HCT116 (cell line): ENCODE measurements at regions not wholly inside any gene's neighbourhood (a gene's known extent, or its start where the extent isn't known, plus 50 kb on each side); places are given as distances from the start of the nearest gene placed in this dataset.

Experiments used
- ATAC-seq: fragments of 200-7000 bp; cut with Tn5 transposase; 2 replicates; pipeline ENCODE4 v1.9.1; 2020; ENCODE audit warnings: mild to moderate bottlenecking, moderate library complexity
- BruUV-seq: library from RNA; stranded (reverse); fragments of 400-500 nt; replicated peaks from 2 replicates; lab custom pipeline; 2021; lab: Mats Ljungman, UMichigan
- CTCF ChIA-PET: fragments of 300-600 bp; sonication (Branson Sonifier 250); formaldehyde crosslinking; loops from one replicate; lab custom pipeline; 2021; ENCODE audit warnings: antibody characterized with exemption; lab: Charles Lee
- POLR2A ChIA-PET: fragments of 300-600, 350-600 bp; sonication (Branson Sonifier 250); formaldehyde crosslinking; loops from one replicate; lab custom pipeline; 2021; ENCODE audit warnings: antibody characterized with exemption; lab: Charles Lee
- RAD21 ChIA-PET, 2 experiments: fragments of 300-600 bp; sonication (Branson Sonifier 250); formaldehyde crosslinking; loops; one replicate each; lab custom pipeline; 2023; ENCODE audit warnings: low total read pairs in 2 of 2; ENCODE audit not compliant: uncharacterized antibody in 2 of 2, unreplicated experiment in 2 of 2, low non-redundant PET in 1 of 2; lab: Charles Lee
- DNase-seq: peaks from one replicate; pipeline ENCODE4 v3.0.0-alpha.2; 2010; ENCODE audit warnings: low read depth, low spot score
- H2AFZ ChIP-seq: fragments of 200-600 bp; shearing (Covaris generic), sonication (generic); 2 replicates; pipeline ENCODE4 v1.6.1; 2017; ENCODE audit warnings: low read depth, mixed run types, mixed read lengths, antibody characterized with exemption, low read length; ENCODE audit not compliant: poor library complexity, severe bottlenecking
- H3K27ac ChIP-seq: 2 replicates; pipeline ENCODE4 v1.5.1; 2012; ENCODE audit warnings: low read depth, low read length
- H3K27me3 ChIP-seq: fragments of 200-600 bp; sonication (generic); 2 replicates; pipeline ENCODE4 v1.6.1; 2016; ENCODE audit warnings: mixed run types, low read length, mixed read lengths; ENCODE audit not compliant: insufficient read depth
- H3K36me3 ChIP-seq, 2 experiments: fragments of 200-500 bp in 1 of 2; fragments of 200-600 bp in 1 of 2; sonication (Bioruptor generic) in 1 of 2; sonication (generic) in 1 of 2; 2 replicates each; pipeline versions ENCODE4 v1.5.1 to v1.6.1; 2014 to 2016; ENCODE audit warnings: low read length in 2 of 2, inconsistent platforms in 1 of 2, mixed read lengths in 1 of 2, mixed run types in 1 of 2; ENCODE audit not compliant: insufficient read depth in 2 of 2, control insufficient read depth in 1 of 2
- H3K4me1 ChIP-seq, 2 experiments: fragments of 200-600 bp in 1 of 2; sonication (generic) in 1 of 2; 2 replicates each; pipeline versions ENCODE4 v1.5.1 to v1.6.1; 2012 to 2017; ENCODE audit warnings: low read length in 2 of 2, inconsistent platforms in 1 of 2, mild to moderate bottlenecking in 1 of 2, mixed read lengths in 1 of 2, mixed run types in 1 of 2, moderate library complexity in 1 of 2; ENCODE audit not compliant: insufficient read depth in 2 of 2, control insufficient read depth in 1 of 2
- H3K4me2 ChIP-seq: fragments of 200-600 bp; sonication (generic); 2 replicates; pipeline ENCODE4 v1.6.1; 2017; ENCODE audit warnings: mixed run types, low read length, mixed read lengths
- H3K4me3 ChIP-seq, 2 experiments: fragments of 200-600 bp in 1 of 2; sonication (generic) in 1 of 2; replicated peaks in 1 of 2; 2 replicates each; pipeline ENCODE4 v1.5.1; 2011 to 2016; ENCODE audit warnings: low read length in 2 of 2, control low read depth in 1 of 2, low read depth in 1 of 2, mild to moderate bottlenecking in 1 of 2, mixed read lengths in 1 of 2, mixed run types in 1 of 2
- H3K79me2 ChIP-seq: fragments of 200-600 bp; sonication (generic); 2 replicates; pipeline ENCODE4 v1.6.1; 2017; ENCODE audit warnings: mild to moderate bottlenecking, mixed run types, low read length, moderate library complexity, mixed read lengths; ENCODE audit not compliant: insufficient read depth
- H3K9ac ChIP-seq: fragments of 200-600 bp; sonication (generic); 2 replicates; pipeline ENCODE4 v1.6.1; 2016; ENCODE audit warnings: low read length, mixed read lengths
- H3K9me2 ChIP-seq: fragments of 200-600 bp; sonication (generic), shearing (Covaris generic); 2 replicates; pipeline ENCODE4 v1.6.1; 2017; ENCODE audit warnings: mixed run types, mild to moderate bottlenecking, moderate library complexity; ENCODE audit not compliant: insufficient read depth
- H3K9me3 ChIP-seq, 2 experiments: fragments of 200-500 bp in 1 of 2; fragments of 200-600 bp in 1 of 2; sonication (Bioruptor generic) in 1 of 2; sonication (generic) in 1 of 2; 2 replicates each; pipeline ENCODE4 v1.6.1; 2014 to 2017; ENCODE audit warnings: low read length in 2 of 2, mixed read lengths in 2 of 2, inconsistent platforms in 1 of 2, low read depth in 1 of 2, mild to moderate bottlenecking in 1 of 2, mixed run types in 1 of 2, moderate library complexity in 1 of 2; ENCODE audit not compliant: control insufficient read depth in 1 of 2, insufficient read depth in 1 of 2
- H4K20me1 ChIP-seq: fragments of 200-600 bp; sonication (generic), shearing (Covaris generic); 2 replicates; pipeline ENCODE4 v1.6.1; 2017; ENCODE audit warnings: mixed run types, mild to moderate bottlenecking, moderate library complexity; ENCODE audit not compliant: insufficient read depth
- CEBPB ChIP-seq: IDR thresholded peaks from 2 replicates; pipeline ENCODE4 v1.6.1; 2012; ENCODE audit warnings: low read depth
- EGR1 ChIP-seq: IDR thresholded peaks from 2 replicates; pipeline ENCODE4 v1.6.1; 2012; ENCODE audit warnings: low read depth
- JUND ChIP-seq: IDR thresholded peaks from 2 replicates; pipeline ENCODE4 v1.6.1; 2012
- MAX ChIP-seq: IDR thresholded peaks from 2 replicates; pipeline ENCODE4 v1.6.1; 2012
- POLR2AphosphoS5 ChIP-seq: IDR thresholded peaks from 2 replicates; pipeline ENCODE4 v1.6.1; 2011; ENCODE audit warnings: mild to moderate bottlenecking, low read depth, low read length, moderate library complexity
- RAD21 ChIP-seq: IDR thresholded peaks from 2 replicates; pipeline ENCODE4 v1.6.1; 2012; ENCODE audit warnings: low read depth, mild to moderate bottlenecking
- SP1 ChIP-seq: IDR thresholded peaks from 2 replicates; pipeline ENCODE4 v1.6.1; 2012; ENCODE audit warnings: low read depth
- SRF ChIP-seq: IDR thresholded peaks from 2 replicates; pipeline ENCODE4 v1.6.1; 2012; ENCODE audit warnings: low read depth
- intact Hi-C: fragments of 100-400 bp; cut with micrococcal nuclease; formaldehyde crosslinking; loops from 2 replicates; pipeline ENCODE4 v1.10.0; 2022
- TF ChIP-seq, protein P1 (sequence below): IDR thresholded peaks from 2 replicates; pipeline ENCODE4 v1.6.1; 2011; ENCODE audit warnings: mild to moderate bottlenecking, low read length, moderate library complexity; ENCODE audit not compliant: insufficient replicate concordance; ENCODE audit errors: extremely low read depth
- TF ChIP-seq, protein P2 (sequence below): IDR thresholded peaks from 2 replicates; pipeline ENCODE4 v1.6.1; 2012; ENCODE audit warnings: low read depth
- TF ChIP-seq, protein P3 (sequence below), 3 experiments: fragments of 200-600 bp in 1 of 3; sonication (generic) in 1 of 3; IDR thresholded peaks in 2 of 3; conservative IDR thresholded peaks in 1 of 3; 2 replicates each; pipeline ENCODE4 v1.5.1; 2012 to 2017; ENCODE audit warnings: low read depth in 2 of 3, low read length in 2 of 3, antibody characterized with exemption in 1 of 3, borderline replicate concordance in 1 of 3, control low read depth in 1 of 3, mild to moderate bottlenecking in 1 of 3, mixed read lengths in 1 of 3, mixed run types in 1 of 3, moderate library complexity in 1 of 3; ENCODE audit not compliant: insufficient read depth in 1 of 3
- TF ChIP-seq, protein P4 (sequence below): IDR thresholded peaks from 2 replicates; pipeline ENCODE4 v1.6.1; 2012

GRCh38 chr1:100642826-100643225 is 76.7 kb upstream of the VCAM1 start:
- RAD21 ChIA-PET: no interaction called here
- Histone ChIP-seq H3K9ac (no peak overlapping the region), H3K4me1 (no peaks in the 10 kb centered on the region)

More at GRCh38 chr1:100642826-100643225, 76.7 kb upstream of the VCAM1 start:
- ATAC-seq (no peak), DNase-seq (no peak)
- H3K4me2 ChIP-seq: no peak overlapping the region
- no peak overlapping the region for H3K27ac ChIP-seq
- TF ChIP-seq SRF: no peak
- no peak for TF ChIP-seq JUND
- no peak for TF ChIP-seq SP1
- TF ChIP-seq, protein P1, sequence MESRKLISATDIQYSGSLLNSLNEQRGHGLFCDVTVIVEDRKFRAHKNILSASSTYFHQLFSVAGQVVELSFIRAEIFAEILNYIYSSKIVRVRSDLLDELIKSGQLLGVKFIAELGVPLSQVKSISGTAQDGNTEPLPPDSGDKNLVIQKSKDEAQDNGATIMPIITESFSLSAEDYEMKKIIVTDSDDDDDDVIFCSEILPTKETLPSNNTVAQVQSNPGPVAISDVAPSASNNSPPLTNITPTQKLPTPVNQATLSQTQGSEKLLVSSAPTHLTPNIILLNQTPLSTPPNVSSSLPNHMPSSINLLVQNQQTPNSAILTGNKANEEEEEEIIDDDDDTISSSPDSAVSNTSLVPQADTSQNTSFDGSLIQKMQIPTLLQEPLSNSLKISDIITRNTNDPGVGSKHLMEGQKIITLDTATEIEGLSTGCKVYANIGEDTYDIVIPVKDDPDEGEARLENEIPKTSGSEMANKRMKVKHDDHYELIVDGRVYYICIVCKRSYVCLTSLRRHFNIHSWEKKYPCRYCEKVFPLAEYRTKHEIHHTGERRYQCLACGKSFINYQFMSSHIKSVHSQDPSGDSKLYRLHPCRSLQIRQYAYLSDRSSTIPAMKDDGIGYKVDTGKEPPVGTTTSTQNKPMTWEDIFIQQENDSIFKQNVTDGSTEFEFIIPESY: no peak
- TF ChIP-seq CEBPB: no peak
- TF ChIP-seq, protein P2, sequence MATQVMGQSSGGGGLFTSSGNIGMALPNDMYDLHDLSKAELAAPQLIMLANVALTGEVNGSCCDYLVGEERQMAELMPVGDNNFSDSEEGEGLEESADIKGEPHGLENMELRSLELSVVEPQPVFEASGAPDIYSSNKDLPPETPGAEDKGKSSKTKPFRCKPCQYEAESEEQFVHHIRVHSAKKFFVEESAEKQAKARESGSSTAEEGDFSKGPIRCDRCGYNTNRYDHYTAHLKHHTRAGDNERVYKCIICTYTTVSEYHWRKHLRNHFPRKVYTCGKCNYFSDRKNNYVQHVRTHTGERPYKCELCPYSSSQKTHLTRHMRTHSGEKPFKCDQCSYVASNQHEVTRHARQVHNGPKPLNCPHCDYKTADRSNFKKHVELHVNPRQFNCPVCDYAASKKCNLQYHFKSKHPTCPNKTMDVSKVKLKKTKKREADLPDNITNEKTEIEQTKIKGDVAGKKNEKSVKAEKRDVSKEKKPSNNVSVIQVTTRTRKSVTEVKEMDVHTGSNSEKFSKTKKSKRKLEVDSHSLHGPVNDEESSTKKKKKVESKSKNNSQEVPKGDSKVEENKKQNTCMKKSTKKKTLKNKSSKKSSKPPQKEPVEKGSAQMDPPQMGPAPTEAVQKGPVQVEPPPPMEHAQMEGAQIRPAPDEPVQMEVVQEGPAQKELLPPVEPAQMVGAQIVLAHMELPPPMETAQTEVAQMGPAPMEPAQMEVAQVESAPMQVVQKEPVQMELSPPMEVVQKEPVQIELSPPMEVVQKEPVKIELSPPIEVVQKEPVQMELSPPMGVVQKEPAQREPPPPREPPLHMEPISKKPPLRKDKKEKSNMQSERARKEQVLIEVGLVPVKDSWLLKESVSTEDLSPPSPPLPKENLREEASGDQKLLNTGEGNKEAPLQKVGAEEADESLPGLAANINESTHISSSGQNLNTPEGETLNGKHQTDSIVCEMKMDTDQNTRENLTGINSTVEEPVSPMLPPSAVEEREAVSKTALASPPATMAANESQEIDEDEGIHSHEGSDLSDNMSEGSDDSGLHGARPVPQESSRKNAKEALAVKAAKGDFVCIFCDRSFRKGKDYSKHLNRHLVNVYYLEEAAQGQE: no peak
- no peak for TF ChIP-seq EGR1
- no peak for TF ChIP-seq POLR2AphosphoS5
- no peak for TF ChIP-seq RAD21
- no peak for TF ChIP-seq MAX
- TF ChIP-seq, protein P3, sequence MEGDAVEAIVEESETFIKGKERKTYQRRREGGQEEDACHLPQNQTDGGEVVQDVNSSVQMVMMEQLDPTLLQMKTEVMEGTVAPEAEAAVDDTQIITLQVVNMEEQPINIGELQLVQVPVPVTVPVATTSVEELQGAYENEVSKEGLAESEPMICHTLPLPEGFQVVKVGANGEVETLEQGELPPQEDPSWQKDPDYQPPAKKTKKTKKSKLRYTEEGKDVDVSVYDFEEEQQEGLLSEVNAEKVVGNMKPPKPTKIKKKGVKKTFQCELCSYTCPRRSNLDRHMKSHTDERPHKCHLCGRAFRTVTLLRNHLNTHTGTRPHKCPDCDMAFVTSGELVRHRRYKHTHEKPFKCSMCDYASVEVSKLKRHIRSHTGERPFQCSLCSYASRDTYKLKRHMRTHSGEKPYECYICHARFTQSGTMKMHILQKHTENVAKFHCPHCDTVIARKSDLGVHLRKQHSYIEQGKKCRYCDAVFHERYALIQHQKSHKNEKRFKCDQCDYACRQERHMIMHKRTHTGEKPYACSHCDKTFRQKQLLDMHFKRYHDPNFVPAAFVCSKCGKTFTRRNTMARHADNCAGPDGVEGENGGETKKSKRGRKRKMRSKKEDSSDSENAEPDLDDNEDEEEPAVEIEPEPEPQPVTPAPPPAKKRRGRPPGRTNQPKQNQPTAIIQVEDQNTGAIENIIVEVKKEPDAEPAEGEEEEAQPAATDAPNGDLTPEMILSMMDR (IDR thresholded peaks at IDR 0.05 in 2 of 3, conservative IDR thresholded peaks at IDR 0.05 in 1 of 3; ENCODE audit: borderline replicate concordance in 1 of 3, insufficient read depth in 1 of 3, low read depth in 2 of 3, low read length in 2 of 3): no peak
- TF ChIP-seq, protein P4, sequence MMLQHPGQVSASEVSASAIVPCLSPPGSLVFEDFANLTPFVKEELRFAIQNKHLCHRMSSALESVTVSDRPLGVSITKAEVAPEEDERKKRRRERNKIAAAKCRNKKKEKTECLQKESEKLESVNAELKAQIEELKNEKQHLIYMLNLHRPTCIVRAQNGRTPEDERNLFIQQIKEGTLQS: no peak
- no peaks in the 10 kb centered on the region for H3K36me3 ChIP-seq
- POLR2A ChIA-PET: no interaction called here
- H3K9me2 ChIP-seq: no peaks in the 10 kb centered on the region
- no peaks in the 10 kb centered on the region for H4K20me1 ChIP-seq
- CTCF ChIA-PET: no interaction called here
- no peaks in the 10 kb centered on the region for H3K27me3 ChIP-seq
- no peak overlapping the region for H3K4me3 ChIP-seq
- H2AFZ ChIP-seq: no peak overlapping the region
- H3K79me2 ChIP-seq: no peaks in the 10 kb centered on the region
- intact Hi-C loops: no loop called here
- BruUV-seq: no TSS peak
- no peaks in the 10 kb centered on the region for H3K9me3 ChIP-seq
